GM12891 (cell line): ENCODE measurements at regions not wholly inside any gene's neighbourhood (a gene's known extent, or its start where the extent isn't known, plus 50 kb on each side); places are given as distances from the start of the nearest gene placed in this dataset.

Experiments used
- POLR2A ChIP-seq: IDR thresholded peaks from 2 replicates; pipeline ENCODE4 v1.6.1; 2011; ENCODE audit warnings: low read depth, low read length, control low read depth
- SPI1 ChIP-seq: IDR thresholded peaks from 2 replicates; pipeline ENCODE4 v1.6.1; 2011; ENCODE audit warnings: low read depth, low read length, control low read depth

DNA sequence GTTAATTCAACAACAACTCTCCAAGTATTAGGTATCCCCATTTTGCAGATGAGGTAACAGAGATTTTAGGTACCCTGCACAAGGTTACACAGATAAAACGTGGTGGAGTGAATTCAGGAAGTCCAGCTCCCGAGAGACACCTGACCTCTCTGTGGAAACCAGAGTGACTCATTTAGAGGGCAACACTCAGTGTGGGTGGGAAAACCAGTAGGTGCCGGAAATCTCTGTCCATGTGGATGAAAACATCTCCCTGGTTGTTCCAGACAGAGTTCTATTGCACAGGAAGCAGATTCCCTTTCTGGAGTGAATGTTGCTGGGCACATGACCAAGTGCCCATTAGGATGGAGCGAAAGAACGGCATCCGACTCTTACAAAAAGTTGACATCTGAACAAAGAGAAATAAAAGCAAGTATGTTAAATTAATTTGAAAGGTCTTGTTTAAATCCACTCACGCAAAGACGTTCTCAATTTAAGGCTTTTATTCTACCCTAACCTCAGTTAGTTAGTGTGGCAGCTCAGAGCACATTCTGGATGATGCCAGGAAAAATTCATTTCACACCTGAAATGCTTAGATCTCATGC, 391.9 kb upstream of the WWC1 start:
- TF ChIP-seq POLR2A: no peak
- TF ChIP-seq SPI1: no peak
